HG03066 (cell line): ENCODE measurements at regions not wholly inside any gene's neighbourhood (a gene's known extent, or its start where the extent isn't known, plus 50 kb on each side); places are given as distances from the start of the nearest gene placed in this dataset.

Experiments
- ATAC-seq: cut with Tn5 transposase; IDR thresholded peaks from one replicate; pipeline ENCODE4 v1.9.1; 2021; ENCODE audit warnings: low read depth; ENCODE audit not compliant: unreplicated experiment

- no peak for ATAC-seq
Measured at GRCh38 chrX:39903343-39903742, 194.4 kb downstream of the BCOR start.

- no peak for ATAC-seq
Measured at GRCh38 chrX:39903937-39904336, 193.8 kb downstream of the BCOR start.

GRCh38 chrX:39904816-39905537, 192.8 kb downstream of the BCOR start:
- ATAC-seq: no peak

DNA sequence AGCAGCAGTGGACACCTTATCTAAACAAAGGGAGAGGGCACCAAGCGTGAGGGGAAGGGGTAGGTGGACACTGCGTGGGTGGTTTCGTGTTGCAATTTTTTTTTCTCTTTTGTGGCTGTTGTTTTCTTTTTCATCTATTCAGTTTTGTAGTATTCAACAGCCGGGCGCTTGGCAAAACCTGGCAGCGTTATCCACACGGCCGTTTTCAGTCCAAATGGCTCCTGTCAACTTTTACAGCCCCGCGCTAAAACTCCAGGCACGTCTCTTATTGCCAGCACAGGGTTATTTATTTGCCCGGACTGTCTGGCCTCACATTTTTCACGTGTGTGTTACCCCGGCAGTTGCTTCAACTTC, 192.2 kb downstream of the BCOR start:
- no peak for ATAC-seq

GRCh38 chrX:39905946-39906345, 191.8 kb downstream of the BCOR start:
- no peak for ATAC-seq

DNA sequence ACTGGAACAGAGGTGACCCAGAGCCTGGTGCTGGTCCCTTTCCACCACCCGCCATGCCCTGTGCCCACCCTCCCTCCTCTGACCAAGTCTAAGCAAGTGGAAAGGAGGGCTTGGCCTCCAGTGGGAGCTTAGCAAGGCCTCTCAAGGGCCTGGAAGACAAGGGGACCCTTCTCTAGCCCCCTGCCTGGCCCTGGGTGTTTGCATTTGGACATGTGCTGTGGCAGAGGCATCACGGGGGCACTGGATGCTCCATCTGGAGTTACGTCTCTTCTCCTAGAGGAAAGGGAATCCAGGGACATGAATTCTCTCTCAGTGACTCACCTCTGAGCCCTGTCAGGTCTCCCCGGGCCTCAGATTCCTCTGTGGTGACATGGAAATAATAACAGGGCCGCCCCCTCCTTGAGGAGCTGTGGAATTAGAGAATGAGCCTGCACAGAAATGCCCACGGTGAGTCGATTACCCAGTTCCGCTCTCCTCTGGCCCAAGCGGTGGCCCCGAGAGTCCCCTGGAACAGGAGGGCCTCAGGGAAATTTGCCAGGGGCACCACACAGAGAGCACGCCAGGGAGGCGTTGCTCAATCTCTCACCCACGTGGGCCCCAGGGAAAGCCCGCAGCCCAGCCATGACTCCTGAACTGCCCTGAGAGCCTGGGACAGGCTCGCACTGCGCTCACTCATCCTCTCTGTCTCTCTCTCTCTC, 189.6 kb downstream of the BCOR start:
- ATAC-seq: no peak

DNA sequence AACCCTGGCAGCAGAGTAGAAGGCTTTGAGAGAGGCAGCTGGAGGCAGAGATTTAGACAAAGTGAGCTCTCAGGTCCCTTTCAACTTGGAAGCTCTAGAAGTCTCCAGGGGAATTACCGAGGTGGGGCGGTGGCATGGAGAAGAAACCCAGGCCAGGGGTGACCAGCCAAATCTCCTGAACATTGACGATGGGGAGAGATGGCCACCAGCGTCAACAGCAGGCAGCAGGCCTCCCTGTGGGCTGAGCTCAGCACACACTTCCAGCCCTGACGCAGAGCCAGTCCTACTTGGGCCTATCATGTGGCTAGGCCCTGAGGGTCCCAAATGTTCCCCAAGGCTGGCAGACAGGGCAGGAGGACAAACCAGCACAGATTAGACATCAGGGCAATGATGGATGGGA, 187.8 kb downstream of the BCOR start:
- no peak for ATAC-seq

DNA sequence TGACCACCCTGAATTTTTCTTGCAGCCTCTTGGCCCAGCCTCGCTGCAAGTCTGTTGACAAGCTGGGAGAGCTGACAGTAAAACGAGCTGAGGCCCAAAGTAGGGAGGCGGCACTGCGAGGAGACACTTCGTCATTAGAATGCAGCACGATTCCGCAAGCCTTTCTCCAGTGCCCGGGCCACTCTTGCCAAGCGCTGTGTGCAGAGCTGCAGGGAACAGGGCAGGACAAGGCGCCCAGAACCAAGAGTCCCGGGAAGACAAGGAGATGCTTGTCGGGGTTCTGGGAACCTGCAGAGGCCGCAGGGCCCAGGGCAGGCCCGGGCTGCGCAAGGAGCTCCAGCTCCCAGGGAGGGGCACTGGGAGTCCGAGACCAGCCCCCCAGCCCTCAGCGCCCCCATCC, 187.1 kb downstream of the BCOR start:
- ATAC-seq: no peak

GRCh38 chrX:39911278-39911897, 186.4 kb downstream of the BCOR start:
- no peak for ATAC-seq

- no peak for ATAC-seq
Measured at GRCh38 chrX:39912126-39912525, 185.6 kb downstream of the BCOR start.

GRCh38 chrX:39915081-39915480, 182.7 kb downstream of the BCOR start:
- no peak for ATAC-seq

DNA sequence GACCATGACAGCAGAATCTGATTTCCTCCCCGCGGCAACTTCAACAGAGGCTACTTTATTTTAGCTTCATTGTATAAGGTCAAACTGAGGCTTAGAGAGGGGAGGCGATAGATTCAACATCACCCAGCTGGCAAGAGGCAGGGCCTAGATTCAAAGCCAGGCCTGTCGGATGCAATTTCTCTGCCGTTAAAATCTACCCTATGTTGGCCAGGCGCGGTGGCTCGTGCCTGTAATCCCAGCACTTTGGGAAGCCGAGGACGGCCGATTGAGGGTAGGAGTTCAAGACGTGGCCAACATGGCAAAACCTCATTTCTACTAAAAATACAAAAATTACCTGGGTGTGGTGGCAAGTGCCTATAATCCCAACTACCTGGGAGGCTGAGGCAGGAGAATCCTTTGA, 182.2 kb downstream of the BCOR start:
- ATAC-seq: no peak

GRCh38 chrX:39921838-39922237, 175.9 kb downstream of the BCOR start:
- ATAC-seq: no peak

DNA sequence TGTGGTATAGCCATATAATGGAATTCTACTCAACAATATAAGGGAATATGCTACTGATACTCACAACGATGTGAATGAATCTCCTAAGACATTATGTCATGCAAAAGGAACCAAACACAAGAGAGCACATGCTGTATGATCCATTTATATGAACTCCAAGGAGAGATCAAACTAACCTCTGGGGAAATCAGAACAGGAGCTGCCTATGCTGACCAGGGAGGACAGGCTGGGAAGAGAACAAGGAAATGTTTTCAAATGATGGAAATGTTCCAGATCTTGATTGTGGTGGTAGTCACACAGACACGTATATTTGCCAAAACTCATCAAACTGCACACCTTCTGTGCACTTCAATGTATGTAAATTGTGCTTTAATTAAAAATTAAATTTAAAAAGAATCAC, 175.3 kb downstream of the BCOR start:
- ATAC-seq: no peak

DNA sequence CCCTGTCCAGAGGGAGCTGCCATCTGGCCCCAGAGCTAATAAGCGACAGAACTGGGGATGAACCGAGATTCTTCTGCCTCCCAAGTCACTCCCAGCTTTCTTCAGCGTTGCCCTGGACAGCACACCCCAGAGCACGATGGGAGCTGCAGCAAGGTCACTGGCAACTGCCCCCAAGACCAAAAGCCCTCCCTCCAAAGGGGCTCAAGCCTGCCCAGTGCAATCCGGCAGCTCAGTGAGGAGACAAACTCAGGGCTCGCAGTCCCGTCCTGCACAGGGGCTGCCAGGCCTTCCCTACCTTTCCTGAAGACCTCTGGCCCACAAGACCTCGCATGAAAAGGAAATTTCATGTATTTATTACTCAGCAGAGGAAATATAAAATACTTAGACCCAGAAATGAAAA, 174.8 kb downstream of the BCOR start:
- no peak for ATAC-seq

- no peak for ATAC-seq
Measured at GRCh38 chrX:39927380-39927779, 170.4 kb downstream of the BCOR start.

- ATAC-seq: no peak
Measured at GRCh38 chrX:39928704-39929378, 168.9 kb downstream of the BCOR start.

- ATAC-seq: no peak
Measured at GRCh38 chrX:39929379-39930025, 168.3 kb downstream of the BCOR start.

DNA sequence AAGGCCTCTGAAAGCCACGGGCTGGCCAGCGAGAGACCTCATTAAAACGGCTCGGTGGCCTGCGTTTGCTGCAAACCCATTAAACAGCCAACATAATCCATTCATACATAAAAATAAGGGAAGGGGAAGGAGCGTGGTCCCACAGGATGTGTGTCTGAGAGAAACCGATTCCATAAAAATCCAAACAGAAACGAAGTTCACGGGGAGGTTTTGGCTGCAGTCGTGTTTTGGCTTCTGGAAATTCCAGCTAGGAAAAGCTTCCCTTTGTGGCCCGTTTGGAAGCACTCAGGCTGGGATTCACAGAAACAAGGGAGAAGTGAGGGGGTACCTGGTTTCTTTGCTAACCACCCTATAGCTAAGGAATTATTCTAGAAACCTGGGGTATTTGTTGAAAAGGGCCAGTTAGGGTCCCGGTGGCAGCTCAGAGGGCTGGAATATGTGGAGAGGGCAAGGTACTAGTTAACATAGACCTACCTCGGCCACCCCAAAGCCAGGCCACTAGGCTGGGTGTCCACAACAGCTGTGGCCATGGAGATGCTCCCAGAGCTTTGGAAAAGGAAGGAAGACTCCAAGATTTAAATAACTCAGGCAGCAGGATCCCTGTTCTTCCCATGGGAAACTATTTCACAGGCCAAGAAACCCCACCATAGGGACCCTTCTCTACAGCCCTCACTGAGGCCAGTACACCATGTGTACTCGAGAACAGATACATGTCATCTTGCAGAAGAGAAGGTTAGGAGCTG, 166.8 kb downstream of the BCOR start:
- ATAC-seq: no peak

- ATAC-seq: no peak
Measured at GRCh38 chrX:39931529-39932282, 166.1 kb downstream of the BCOR start.
